ENCODE measurements at regions not wholly inside any gene's neighbourhood (a gene's known extent, or its start where the extent isn't known, plus 50 kb on each side); places are given as distances from the start of the nearest gene placed in this dataset.
"Not testable (repeated sequence)": the region's sequence is repeated elsewhere in the genome, so short reads cannot be mapped to it uniquely, and the experiment has no call there.

DNA sequence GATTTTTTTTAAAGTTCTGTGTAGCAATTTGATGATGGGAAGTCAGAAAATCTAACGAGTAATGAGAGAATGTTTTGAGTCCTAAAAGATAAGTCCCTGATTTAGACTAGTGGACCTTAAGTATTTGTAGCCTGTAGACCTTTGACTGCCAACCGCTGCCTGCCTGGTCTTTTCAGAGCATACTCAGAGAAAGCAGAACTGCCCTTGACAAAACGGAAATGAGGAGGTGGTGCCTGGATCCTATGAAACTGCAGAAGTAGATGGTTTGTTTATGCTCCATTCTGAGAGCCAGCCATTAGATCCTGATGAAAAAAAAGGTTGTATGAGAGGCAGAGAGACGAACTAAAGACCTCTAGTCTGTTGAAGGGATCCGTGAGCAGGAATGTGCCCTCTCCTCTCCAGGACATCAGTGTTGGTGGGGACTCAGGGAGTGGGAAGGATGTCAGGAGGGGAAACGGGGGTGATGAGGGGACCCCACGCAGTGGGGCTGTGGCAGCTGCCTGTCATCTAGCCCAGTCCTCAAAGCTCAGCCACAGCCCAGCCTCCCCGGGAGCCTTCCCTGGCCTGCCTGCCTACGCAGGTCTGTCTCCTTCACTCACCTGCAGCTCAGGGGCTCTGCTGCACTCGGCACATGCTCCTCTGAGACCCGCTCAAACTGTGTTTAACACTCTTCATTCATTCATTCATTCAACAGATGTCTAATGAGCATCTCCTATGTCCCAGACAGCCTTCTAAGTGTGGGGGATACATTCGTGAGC is 447.5 kb downstream of the AACS start:
- DNase-seq: no peak

DNA sequence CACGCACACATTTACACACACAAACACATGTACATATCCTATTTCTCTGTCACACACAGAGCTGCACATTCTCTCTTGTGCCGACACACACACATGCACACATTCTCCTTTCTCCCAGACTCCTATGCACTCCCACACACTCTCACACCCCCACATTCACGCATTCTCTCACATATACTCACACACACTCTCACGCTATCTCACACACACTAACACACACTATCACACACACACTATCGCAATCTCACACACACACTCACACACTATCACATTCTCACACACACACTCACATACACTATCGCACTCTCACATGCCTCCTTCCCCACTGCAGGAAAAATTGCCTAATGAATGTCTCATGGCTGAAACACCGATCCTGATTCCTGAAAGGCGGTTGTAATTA is 450.7 kb downstream of the AACS start:
- DNase-seq: no peak

DNA sequence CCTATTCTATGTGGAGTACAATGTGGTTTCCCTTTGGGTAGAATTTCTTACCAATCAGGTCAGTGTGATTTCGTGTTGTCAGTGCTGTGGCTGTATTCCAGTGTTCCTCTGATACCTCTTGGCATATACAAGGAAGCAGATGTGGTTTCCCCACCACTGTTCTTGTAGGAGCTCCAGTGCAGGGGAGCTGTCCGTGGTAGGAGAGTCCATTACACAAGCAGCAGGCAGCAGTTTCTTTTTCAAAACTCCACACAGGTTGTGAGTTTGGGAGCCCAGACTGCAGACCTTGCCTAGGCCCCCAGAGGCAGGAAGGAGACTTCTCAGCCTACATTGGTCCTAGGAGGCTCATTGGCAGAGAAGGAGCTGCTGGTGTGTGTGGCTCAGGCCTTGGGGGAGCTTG is 452.8 kb downstream of the AACS start:
- no peak for DNase-seq

DNA sequence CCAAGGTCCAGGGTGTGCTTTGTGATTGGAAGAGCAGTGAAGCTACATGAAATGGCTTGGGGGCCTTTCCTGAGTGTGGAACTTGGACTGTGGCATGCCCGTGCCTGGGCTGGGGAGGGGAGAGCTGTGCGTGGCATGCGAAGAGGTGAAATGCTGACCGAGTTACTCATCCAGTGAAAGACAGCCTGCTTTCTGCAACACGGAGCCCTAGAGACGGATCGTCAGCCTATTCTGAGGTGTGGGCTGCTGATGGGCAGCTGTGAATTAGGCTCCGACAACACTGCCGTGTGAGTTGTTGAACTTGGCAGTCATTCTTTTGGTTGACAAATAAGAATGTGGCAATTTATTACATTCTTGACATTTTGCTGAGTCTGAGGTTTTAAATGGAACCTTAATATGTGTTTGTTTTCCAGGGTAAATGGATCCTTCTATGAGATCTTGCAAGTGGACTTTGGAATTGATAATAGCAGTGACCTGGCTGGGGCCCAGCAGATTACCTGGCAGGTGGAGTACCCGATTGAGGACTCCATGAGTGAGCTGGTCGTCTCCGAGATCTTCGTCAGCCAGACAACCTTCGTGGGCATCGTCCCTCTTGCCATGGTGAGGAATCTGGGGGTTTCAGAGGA is 453.9 kb downstream of the AACS start:
- DNase-seq: no peak

DNA sequence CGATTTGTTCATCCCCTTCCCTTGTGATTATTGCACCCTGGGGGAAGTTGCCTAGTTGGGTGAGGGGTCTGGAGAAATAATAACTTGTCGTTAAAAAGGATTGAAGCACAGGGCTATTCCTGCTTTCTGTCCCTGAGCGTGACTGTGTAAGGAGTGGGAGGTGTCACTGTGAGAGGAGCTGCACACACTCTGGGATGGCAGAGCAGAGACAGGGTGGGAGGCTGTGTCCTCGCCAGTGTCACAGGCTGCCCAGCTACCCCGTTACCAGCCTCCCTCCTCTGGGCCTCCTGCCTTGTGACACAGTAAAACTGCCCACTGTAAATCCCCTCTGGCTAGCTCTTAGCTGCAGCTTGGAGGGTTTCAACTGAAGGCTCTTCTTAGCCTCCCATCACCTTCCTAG is 460.6 kb downstream of the AACS start:
- DNase-seq: no peak

DNA sequence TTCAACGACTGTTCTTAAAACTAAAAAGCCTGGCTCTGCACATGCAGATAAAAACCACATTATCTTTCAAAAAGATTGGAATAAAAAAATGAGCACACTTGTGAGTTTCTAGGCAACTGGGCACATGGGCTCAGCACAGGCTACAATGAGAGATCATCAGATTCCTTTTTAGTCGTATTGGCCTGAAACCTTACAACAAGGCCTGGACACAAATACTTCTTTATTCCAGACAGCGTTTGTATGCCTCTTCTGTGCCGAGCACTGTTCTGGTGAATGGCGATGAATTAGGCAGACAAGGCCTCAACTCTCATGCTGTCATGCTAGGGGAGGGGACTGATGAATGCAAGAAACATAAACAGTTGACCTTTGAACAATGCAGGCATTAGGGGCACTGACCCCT is 463.0 kb downstream of the AACS start:
- peak in 12 of 14 donors; percentile 8 to 73 (median 52) for DNase-seq

DNA sequence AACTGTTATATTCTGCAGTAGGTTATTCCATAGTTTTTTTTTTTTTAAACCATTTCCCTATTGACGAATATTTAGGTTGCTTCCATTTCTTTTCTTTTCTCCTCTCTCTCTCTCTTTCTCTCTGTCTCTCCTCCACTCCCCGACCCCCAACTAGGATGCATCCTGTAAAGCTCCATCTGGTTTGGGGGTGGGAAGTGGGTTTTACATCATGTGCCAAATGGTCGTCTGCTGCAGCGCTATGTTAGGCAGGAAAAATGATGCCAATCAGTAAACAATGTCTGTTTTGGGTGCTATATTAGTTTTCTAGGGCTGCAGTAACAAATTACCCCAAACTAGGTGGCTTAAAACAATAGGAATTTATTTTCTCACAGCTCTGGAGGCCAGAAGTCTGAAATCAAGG is 465.0 kb downstream of the AACS start:
- DNase-seq: no peak

DNA sequence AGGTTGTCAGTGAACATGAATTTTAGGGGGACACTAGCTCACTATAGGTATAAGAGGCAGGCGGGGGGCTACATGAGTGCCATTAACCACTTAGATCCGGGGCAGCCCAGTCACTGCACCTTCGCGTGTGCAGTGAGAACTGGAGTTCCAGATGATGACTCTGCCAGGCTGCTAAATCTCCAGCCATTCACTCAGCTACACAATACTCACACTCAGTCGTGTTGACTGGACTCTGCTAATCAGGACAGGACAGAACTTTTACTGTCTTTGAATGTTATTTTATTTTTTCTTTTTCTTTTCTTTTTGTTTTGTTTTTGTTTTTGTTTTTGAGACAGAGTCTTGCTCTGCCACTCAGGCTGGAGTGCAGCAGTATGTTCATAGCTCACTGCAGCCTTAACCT is 465.6 kb downstream of the AACS start:
- peak in 1 of 14 donors; percentile 31 for DNase-seq

DNA sequence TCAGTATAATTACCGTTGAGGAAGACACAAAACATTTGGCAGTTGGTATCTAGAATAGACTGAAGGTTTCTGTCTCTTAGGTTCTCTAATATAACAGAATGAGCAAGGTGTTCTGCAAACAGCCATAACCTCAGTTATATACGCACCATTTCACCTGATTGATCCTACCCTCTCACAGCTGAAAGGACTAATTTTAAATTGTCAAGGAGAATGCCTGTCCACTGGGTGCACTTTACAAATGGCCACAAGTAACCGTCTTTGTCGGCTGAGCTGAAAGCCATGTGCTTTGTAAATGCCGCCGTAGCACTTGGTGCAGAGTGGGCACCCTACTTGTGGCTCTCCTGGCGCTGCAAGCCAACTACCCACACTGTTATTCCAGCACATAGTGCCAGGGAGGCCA is 466.3 kb downstream of the AACS start:
- DNase-seq: no peak

DNA sequence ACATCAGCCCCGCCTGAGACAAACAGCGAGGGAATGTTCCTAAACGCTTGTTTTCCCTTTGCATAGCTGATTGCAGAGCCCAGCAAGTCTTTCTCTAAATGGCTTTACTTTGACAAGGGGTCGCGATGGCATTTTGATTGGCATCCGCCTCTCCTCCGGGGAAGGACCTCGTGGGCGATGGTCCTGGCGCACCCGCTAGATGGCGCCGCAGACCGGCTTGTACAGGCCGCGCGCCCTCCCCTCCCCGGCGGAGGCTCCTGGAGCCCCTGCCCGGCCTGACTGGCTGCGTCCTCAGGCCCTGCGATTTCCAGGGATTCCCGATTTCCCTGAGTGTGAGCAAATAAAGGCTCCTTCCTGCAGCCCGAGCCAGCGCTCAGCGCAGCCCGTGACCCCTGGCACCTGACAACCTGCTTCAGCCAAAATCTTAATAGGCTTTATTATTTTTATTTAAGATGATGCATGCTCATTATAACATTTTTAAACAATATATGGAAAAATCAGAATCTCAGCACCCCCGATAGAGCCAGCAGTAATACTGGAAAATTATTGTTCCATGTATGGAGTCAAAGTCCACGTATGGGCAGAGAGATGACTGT is 468.3 kb downstream of the AACS start:
- DNase-seq: peak in 12 of 14 donors; percentile 11 to 66 (median 19)

DNA sequence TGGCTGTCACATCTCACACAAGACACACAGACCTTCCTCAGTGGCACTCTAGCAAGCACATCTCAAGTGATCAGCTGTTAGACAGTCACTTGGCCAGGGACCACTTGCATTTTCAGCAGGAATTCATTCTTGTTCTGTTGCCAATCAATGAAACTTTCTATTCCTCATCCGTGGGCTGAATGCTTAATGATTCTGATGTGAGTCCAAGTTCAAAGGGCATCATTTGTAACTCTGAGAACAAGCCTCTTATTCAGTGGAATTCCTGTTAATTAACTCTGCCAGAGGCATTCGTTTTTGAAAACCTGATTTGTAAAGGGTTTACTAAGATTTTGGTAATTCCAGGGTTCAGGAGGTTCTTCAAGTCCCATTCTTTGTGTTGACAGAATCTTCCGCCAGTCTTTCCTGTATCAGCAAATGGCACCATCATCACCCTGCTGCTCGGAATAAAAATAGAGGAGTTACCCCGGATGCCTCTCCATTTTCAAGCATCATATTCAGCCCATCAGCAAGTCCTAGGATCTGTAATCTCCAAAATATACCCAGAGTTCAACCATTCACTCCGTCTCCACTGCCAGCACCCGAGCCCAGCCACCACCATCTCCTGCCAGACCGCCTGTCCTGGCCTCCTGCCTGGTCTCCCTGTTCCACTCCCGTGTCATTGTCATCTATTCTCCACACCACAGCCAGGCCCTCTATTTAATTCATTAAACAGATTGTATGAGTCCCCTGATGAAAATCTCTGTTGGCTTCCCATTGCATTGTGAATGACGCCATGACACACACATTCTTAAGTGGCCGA is 473.4 kb downstream of the AACS start:
- no peak for DNase-seq

DNA sequence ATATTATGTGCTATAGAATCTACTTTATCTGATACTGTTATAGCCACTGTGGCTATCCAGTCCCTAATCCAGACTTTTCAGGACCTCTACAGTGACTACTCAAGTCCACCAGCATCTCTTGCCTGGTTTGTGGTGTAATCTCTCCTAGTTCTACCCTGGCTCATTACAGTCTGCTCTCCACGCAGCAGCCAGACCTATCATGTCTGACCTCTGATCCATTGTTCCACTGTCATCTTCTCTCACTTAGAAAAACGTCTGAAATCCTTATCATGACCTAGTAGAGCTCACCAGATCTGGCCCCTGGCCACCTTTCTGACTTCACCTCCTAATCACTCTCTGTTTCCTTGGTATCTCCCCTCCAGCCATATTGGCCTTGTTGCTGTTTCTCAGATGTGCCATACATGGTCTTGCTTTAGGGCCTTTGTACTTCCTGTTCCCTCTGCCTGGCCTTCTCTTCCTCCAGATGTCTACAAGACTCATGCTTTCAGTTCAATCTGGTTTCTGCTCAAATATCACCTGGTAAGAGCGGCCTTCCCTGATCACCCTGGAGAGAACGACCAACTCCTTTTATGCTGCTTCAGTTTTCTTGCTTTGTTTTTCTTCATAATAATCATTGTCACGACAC is 475.5 kb downstream of the AACS start:
- no peak for DNase-seq

DNA sequence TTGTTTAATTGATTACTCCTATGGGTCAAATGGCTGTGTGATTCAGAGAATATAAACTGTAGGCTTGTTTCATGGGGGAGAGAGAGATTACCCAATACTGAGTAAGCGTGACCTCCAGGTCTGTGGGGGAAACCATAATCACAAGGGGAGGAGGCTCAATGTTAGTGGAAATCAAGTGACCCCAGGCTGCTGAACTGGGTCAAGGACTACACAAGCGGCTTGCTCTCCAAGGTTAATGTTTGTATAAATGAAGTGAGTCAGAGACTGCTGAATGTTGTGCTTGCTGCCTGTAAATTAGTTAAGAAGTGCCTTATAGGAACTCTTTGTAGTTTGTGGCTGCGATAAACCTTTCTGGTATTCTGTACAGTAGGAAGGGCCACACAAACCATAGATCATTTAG is 479.7 kb downstream of the AACS start:
- no peak for DNase-seq

DNA sequence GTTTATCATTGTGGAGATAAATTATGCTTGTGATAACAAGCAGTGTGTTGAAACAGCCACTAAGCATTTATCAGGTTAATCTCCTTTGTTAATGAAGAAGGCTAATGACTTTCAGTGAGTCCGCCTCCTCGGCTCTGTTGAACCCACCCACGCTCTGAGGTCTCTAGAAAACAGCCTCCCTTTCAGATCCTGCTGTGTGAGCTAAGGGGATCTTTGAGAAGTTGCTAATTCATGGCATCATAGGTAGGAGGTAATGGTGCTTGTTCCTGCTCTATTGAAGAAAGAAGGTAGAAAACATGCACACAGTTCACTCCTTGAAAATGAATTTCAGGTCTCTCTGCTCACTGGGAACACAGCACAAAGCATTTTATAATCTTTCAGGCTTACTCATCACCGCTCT is 483.9 kb downstream of the AACS start:
- DNase-seq: no peak

DNA sequence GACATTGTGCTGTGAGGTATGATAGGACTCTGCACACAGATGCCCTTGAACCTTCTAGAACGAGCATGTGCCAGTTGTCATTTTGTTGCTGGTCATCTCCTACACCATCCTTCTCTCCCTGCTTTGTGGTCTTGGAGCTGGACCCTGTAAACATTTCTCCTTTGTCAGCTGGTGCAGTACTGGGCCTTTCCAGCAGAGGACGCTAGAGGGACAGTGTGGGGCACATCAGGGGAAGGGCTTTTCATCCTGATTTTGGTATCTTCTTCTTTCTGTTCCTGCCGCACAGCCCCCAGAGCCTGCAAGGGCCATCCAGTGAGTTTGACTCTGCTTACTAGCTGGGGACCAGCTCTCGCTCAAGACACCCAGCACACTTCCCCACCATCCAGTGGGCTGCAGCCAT is 484.6 kb downstream of the AACS start:
- DNase-seq: no peak

DNA sequence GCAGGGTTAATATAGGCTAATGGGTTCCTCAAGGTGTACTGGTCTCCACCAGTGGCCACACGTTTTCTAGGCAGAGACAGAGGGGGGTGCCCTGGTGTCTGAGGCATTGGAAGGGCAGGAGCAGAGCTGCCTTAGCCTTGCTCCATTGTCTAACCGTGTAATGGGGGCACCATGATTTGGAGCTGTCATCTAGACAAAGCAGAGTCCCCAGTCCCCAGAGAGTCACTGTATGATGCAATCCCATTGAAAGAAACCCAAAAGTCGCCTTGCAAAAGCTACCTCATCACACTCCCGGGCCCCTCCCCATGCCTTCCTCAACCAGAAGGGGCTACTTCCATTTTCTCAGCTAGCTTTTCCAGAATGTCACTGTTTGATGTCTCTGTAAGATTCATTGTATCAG is 487.1 kb downstream of the AACS start:
- DNase-seq: no peak

DNA sequence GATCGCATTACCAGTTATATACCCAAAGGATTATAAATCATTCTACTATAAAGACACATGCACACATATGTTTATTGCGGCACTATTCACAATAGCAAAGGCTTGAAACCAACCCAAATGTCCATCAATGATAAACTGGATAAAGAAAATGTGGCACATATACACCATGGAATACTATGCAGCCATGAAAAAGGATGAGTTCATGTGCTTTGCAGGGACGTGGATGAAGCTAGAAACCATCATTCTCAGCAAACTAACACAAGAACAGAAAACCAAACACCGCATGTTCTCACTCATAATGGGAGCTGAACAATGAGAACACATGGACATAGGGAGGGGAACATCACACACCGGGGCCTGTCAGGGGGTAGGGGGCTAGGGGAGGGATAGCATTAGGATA is 495.8 kb downstream of the AACS start:
- not testable (repeated sequence) for DNase-seq

DNA sequence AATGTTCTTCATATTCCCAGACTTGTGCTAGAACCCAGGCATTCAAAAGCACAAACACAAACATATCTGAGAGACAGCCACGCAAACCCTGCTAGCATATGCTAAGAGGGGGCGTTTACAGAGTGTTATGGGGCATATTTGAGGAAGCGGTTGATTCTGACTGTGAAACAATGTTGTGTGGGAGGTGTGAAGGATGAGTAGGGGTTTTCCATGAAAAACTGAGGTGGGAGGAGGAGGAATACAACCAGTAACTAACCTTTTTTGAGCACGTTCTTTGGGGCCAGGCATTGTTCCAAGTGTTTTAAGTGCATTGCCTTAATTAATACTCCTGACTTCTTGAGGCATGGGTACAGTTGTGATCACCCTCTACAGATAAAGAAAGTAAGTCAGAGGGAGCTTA is 499.5 kb downstream of the AACS start:
- DNase-seq: no peak

DNA sequence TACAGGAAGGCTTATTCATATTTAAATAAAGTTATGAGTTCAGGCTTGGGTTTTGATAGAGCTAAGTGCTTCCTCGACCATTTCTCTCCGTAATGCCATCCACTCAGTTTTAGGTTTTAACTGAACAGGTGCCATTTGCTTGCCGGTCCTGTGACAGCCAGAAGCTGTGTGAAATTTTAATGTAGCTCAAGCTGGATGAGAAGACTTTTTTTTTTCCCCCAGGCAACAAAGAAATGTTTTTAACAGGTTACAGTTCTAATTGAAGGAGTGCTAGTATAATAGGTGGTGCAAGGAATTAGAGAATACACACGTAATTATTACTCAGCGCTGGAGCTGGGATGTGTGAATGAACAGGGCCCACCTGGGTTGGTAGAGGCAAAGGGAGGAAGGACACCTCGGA is 502.3 kb downstream of the AACS start:
- no peak for DNase-seq

DNA sequence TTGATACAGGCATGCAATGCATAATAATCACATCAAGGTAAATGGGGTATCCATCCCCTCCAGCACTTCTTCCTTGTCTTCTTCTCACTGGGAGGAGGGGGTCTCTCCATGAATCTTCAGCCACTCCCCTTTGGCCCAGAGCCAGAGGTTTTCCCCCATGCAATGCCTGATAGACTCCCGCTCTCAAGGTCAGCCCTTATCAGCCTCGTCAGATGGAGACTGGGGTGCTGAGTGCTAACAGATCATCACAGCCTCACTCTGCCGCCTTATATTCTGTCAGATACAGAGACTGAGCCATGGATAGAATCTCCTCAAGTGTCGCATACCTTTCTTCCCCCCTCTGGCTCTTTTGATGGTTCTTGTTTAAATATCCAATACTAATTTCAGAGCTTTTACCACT is 503.1 kb downstream of the AACS start:
- DNase-seq: no peak

DNA sequence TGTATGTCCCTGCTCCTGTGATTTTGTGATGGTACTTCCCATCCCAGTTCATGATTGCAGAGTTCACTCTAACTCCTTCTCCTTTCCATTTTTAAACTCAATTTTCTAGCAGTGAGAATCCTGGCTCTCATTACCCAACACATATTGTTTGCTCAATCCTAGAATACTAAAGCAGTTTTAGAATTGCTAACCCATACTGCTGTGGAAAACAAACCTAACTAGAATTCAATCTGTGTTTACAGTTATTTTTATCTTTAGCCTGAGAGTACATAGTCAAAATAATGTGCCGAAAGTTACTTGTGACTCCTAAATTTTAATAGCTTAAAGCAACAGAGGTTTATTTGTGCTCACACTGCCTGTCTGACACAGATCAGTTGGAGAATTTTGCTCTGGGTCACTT is 508.0 kb downstream of the AACS start:
- DNase-seq: no peak

DNA sequence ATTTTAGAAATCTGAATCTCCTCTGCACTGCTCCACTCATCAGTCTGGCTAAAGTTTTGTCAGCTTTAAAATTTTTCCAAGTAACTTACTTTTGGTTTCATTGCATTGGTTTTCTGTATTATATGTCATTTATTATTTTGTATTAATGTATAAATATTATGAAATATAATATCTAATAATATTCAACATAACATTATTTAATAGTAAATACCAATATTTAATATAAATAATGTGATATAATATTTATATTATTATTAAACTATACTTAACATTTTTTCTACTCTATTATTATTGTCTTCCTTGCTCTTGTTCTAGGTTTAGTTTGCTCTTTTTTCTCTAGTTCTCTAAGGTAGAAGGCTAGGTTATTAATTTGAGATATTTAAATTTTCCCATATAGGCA is 512.1 kb downstream of the AACS start:
- no peak for DNase-seq

DNA sequence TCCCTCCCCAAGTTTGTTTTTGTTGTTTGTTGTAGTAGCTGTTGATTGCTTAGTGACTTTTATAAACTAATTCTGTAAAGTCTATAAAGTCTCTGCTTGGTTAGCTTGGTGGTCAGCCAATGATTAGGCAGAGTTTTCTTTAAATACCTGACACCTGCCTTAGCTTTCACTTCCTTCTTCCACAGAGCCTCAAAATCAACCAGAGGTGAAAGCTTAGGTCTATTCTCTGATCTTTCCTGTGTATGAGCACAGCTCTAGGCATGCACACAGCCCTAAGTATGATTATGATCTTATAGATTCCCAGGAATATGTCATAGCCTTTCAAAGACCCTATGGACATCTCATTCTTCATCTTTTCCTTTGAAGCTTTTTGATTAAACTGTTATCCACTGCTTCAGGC is 514.7 kb downstream of the AACS start:
- DNase-seq: no peak

All from C1 segment of cervical spinal cord (tissue), 14 donors.